SK-N-SH (cell line): ENCODE measurements at regions not wholly inside any gene's neighbourhood (a gene's known extent, or its start where the extent isn't known, plus 50 kb on each side); places are given as distances from the start of the nearest gene placed in this dataset.

Source experiments
- ELF1 ChIP-seq: IDR thresholded peaks from 2 replicates; pipeline ENCODE4 v1.4.0; 2012
- EP300 ChIP-seq, 2 experiments: IDR thresholded peaks; 2 replicates each; pipeline versions ENCODE4 v1.4.0 to v1.6.1; 2012; ENCODE audit warnings: borderline replicate concordance in 1 of 2, low read depth in 1 of 2, low read length in 1 of 2
- JUND ChIP-seq: IDR thresholded peaks from 2 replicates; pipeline ENCODE4 v1.4.0; 2012
- NRF1 ChIP-seq: IDR thresholded peaks from 2 replicates; pipeline ENCODE4 v1.6.1; 2012; ENCODE audit warnings: low read depth, mild to moderate bottlenecking, low read length
- POLR2AphosphoS5 ChIP-seq: IDR thresholded peaks from 2 replicates; pipeline ENCODE4 v1.6.1; 2012; ENCODE audit warnings: low read depth, low read length
- RAD21 ChIP-seq: IDR thresholded peaks from 2 replicates; pipeline ENCODE4 v1.6.1; 2012; ENCODE audit warnings: mild to moderate bottlenecking, low read length
- TCF12 ChIP-seq: IDR thresholded peaks from 2 replicates; pipeline ENCODE4 v1.4.0; 2012
- TEAD4 ChIP-seq: IDR thresholded peaks from 2 replicates; pipeline ENCODE4 v1.4.0; 2012; ENCODE audit warnings: mild to moderate bottlenecking, borderline replicate concordance; ENCODE audit not compliant: insufficient read depth
- YY1 ChIP-seq: IDR thresholded peaks from 2 replicates; pipeline ENCODE4 v1.4.0; 2012; ENCODE audit warnings: low read depth, mild to moderate bottlenecking
- TF ChIP-seq, protein P1 (sequence below): IDR thresholded peaks from 2 replicates; pipeline ENCODE4 v1.4.0; 2012; ENCODE audit warnings: low read depth
- TF ChIP-seq, protein P2 (sequence below): fragments of 200-600 bp; sonication (generic); IDR thresholded peaks from 2 replicates; pipeline ENCODE4 v1.6.1; 2017; ENCODE audit warnings: antibody characterized with exemption, mild to moderate bottlenecking, moderate library complexity
- TF ChIP-seq, protein P3 (sequence below): IDR thresholded peaks from 2 replicates; pipeline ENCODE4 v1.4.0; 2012; ENCODE audit warnings: low read depth, borderline replicate concordance
- TF ChIP-seq, protein P4 (sequence below): IDR thresholded peaks from 2 replicates; pipeline ENCODE4 v1.6.1; 2012; ENCODE audit warnings: mild to moderate bottlenecking, low read depth, low read length, moderate library complexity

DNA sequence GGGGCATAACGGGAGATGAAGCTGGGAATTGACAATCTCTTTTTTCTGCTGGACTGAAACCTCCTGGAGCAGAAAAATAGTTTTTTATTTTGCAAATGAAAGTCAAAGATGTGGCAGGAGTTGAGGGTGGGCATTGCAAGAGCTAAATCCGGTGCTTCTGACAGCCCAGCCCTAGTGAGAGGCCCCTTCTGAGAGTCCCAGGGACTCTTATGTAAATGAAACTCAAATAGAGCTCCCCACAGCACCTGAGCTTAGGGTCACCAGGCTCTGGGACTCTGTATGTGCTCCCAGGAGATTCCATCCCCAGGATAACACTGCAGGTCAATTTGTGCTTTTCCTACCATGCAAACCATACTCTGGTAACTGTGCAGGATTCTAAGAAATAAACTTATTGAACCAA is 192.8 kb downstream of the ANKRD30B start:
- TF ChIP-seq, protein P1, sequence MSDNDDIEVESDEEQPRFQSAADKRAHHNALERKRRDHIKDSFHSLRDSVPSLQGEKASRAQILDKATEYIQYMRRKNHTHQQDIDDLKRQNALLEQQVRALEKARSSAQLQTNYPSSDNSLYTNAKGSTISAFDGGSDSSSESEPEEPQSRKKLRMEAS = no peak
- TF ChIP-seq, protein P2, sequence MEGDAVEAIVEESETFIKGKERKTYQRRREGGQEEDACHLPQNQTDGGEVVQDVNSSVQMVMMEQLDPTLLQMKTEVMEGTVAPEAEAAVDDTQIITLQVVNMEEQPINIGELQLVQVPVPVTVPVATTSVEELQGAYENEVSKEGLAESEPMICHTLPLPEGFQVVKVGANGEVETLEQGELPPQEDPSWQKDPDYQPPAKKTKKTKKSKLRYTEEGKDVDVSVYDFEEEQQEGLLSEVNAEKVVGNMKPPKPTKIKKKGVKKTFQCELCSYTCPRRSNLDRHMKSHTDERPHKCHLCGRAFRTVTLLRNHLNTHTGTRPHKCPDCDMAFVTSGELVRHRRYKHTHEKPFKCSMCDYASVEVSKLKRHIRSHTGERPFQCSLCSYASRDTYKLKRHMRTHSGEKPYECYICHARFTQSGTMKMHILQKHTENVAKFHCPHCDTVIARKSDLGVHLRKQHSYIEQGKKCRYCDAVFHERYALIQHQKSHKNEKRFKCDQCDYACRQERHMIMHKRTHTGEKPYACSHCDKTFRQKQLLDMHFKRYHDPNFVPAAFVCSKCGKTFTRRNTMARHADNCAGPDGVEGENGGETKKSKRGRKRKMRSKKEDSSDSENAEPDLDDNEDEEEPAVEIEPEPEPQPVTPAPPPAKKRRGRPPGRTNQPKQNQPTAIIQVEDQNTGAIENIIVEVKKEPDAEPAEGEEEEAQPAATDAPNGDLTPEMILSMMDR = no peak
- TF ChIP-seq POLR2AphosphoS5 = no peak
- no peak for TF ChIP-seq TEAD4
- no peak for TF ChIP-seq ELF1
- TF ChIP-seq EP300 (IDR thresholded peaks at IDR 0.05; ENCODE audit: borderline replicate concordance in 1 of 2, low read depth in 1 of 2, low read length in 1 of 2) = no peak
- TF ChIP-seq TCF12 = no peak
- no peak for TF ChIP-seq RAD21
- TF ChIP-seq, protein P3, sequence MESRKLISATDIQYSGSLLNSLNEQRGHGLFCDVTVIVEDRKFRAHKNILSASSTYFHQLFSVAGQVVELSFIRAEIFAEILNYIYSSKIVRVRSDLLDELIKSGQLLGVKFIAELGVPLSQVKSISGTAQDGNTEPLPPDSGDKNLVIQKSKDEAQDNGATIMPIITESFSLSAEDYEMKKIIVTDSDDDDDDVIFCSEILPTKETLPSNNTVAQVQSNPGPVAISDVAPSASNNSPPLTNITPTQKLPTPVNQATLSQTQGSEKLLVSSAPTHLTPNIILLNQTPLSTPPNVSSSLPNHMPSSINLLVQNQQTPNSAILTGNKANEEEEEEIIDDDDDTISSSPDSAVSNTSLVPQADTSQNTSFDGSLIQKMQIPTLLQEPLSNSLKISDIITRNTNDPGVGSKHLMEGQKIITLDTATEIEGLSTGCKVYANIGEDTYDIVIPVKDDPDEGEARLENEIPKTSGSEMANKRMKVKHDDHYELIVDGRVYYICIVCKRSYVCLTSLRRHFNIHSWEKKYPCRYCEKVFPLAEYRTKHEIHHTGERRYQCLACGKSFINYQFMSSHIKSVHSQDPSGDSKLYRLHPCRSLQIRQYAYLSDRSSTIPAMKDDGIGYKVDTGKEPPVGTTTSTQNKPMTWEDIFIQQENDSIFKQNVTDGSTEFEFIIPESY = no peak
- TF ChIP-seq JUND = no peak
- TF ChIP-seq YY1 = no peak
- TF ChIP-seq NRF1 = no peak
- TF ChIP-seq, protein P4, sequence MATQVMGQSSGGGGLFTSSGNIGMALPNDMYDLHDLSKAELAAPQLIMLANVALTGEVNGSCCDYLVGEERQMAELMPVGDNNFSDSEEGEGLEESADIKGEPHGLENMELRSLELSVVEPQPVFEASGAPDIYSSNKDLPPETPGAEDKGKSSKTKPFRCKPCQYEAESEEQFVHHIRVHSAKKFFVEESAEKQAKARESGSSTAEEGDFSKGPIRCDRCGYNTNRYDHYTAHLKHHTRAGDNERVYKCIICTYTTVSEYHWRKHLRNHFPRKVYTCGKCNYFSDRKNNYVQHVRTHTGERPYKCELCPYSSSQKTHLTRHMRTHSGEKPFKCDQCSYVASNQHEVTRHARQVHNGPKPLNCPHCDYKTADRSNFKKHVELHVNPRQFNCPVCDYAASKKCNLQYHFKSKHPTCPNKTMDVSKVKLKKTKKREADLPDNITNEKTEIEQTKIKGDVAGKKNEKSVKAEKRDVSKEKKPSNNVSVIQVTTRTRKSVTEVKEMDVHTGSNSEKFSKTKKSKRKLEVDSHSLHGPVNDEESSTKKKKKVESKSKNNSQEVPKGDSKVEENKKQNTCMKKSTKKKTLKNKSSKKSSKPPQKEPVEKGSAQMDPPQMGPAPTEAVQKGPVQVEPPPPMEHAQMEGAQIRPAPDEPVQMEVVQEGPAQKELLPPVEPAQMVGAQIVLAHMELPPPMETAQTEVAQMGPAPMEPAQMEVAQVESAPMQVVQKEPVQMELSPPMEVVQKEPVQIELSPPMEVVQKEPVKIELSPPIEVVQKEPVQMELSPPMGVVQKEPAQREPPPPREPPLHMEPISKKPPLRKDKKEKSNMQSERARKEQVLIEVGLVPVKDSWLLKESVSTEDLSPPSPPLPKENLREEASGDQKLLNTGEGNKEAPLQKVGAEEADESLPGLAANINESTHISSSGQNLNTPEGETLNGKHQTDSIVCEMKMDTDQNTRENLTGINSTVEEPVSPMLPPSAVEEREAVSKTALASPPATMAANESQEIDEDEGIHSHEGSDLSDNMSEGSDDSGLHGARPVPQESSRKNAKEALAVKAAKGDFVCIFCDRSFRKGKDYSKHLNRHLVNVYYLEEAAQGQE = no peak
